ENCODE measurements at regions not wholly inside any gene's neighbourhood (a gene's known extent, or its start where the extent isn't known, plus 50 kb on each side); places are given as distances from the start of the nearest gene placed in this dataset.

- TF ChIP-seq CTCF (IDR thresholded peaks at IDR 0.05; ENCODE audit: poor library complexity) (no peak), EZH2 (IDR thresholded peaks at IDR 0.05; ENCODE audit: borderline replicate concordance) (no peak), EZH2phosphoT487 (IDR thresholded peaks at IDR 0.05; ENCODE audit: low read depth, severe bottlenecking, unreplicated experiment) (no peak)
Measured at GRCh38 chr5:130642461-130642860, 522.6 kb downstream of the HINT1 start.

Measured in hepatocyte (in vitro differentiated cells).